PC-3 (cell line): ENCODE measurements at regions not wholly inside any gene's neighbourhood (a gene's known extent, or its start where the extent isn't known, plus 50 kb on each side); places are given as distances from the start of the nearest gene placed in this dataset.

ENCODE experiments used
- ATAC-seq: fragments of 200-7000 bp; cut with Tn5 transposase; 2 replicates; pipeline ENCODE4 v1.9.1; 2020; ENCODE audit warnings: mild to moderate bottlenecking, moderate library complexity
- BruUV-seq: library from RNA; stranded (reverse); fragments of 400-500 nt; replicated peaks from 2 replicates; lab custom pipeline; 2021; lab: Mats Ljungman, UMichigan
- CTCF ChIA-PET: fragments of 300-600 bp; sonication (Branson Sonifier 250); formaldehyde crosslinking; loops from one replicate; lab custom pipeline; 2022; ENCODE audit warnings: antibody characterized with exemption; lab: Charles Lee
- POLR2A ChIA-PET: fragments of 300-600 bp; sonication (Branson Sonifier 250); formaldehyde crosslinking; loops from one replicate; lab custom pipeline; 2022; ENCODE audit warnings: antibody characterized with exemption; ENCODE audit not compliant: unreplicated experiment; lab: Charles Lee
- DNase-seq: peaks from one replicate; pipeline ENCODE4 v3.0.0-alpha.2; 2015
- H2AFZ ChIP-seq: fragments of 300-600 bp; sonication (generic); 2 replicates; pipeline ENCODE4 v1.6.0; 2016; ENCODE audit warnings: antibody characterized with exemption, low read length
- H3F3A ChIP-seq: fragments of 300-600 bp; sonication (generic); one replicate; pipeline ENCODE4 v1.6.0; 2017; ENCODE audit warnings: antibody characterized with exemption, low read length, control low read depth, mild to moderate bottlenecking; ENCODE audit not compliant: unreplicated experiment
- H3K27ac ChIP-seq: fragments of 300-600 bp; sonication (generic); 2 replicates; pipeline ENCODE4 v1.5.1; 2016; ENCODE audit warnings: mild to moderate bottlenecking, low read length
- H3K27me3 ChIP-seq: fragments of 300-600 bp; sonication (generic); 2 replicates; pipeline ENCODE4 v1.6.1; 2016; ENCODE audit warnings: low read length, mixed read lengths
- H3K36me3 ChIP-seq: fragments of 300-600 bp; sonication (generic); 2 replicates; pipeline ENCODE4 v1.6.1; 2016; ENCODE audit warnings: low read depth, mixed run types, low read length, mixed read lengths
- H3K4me1 ChIP-seq: fragments of 300-600 bp; sonication (generic); 2 replicates; pipeline ENCODE4 v1.5.1; 2016; ENCODE audit warnings: low read length; ENCODE audit not compliant: insufficient read depth
- H3K4me2 ChIP-seq: fragments of 300-600 bp; sonication (generic); 2 replicates; pipeline ENCODE4 v1.6.0; 2016; ENCODE audit warnings: low read length
- H3K4me3 ChIP-seq: fragments of 300-600 bp; sonication (generic); 2 replicates; pipeline ENCODE4 v1.5.1; 2016; ENCODE audit warnings: mild to moderate bottlenecking, low read length, mixed read lengths
- H3K79me2 ChIP-seq: fragments of 300-600 bp; sonication (generic); 2 replicates; pipeline ENCODE4 v1.6.1; 2017; ENCODE audit warnings: low read length, mixed read lengths
- H3K9ac ChIP-seq: fragments of 300-600 bp; sonication (generic); 2 replicates; pipeline ENCODE4 v1.6.0; 2016; ENCODE audit warnings: mild to moderate bottlenecking, low read length
- H3K9me2 ChIP-seq: fragments of 300-600 bp; sonication (generic); replicated peaks from 2 replicates; pipeline ENCODE4 v1.6.1; 2016; ENCODE audit warnings: mixed run types, low read length, mixed read lengths
- H3K9me3 ChIP-seq: fragments of 300-600 bp; sonication (generic); 2 replicates; pipeline ENCODE4 v1.6.1; 2016; ENCODE audit warnings: low read length, mixed read lengths
- H4K20me1 ChIP-seq: fragments of 300-600 bp; sonication (generic); 2 replicates; pipeline ENCODE4 v1.6.1; 2016; ENCODE audit warnings: low read length, mixed read lengths
- EZH2 ChIP-seq: fragments of 300-600 bp; sonication (generic); IDR thresholded peaks from one replicate; pipeline ENCODE4 v1.6.1; 2017; ENCODE audit warnings: antibody characterized with exemption, mild to moderate bottlenecking, low read length; ENCODE audit not compliant: unreplicated experiment
- EZH2phosphoT487 ChIP-seq: fragments of 300-600 bp; sonication (generic); IDR thresholded peaks from 2 replicates; pipeline ENCODE4 v1.6.1; 2018; ENCODE audit warnings: mild to moderate bottlenecking, antibody characterized with exemption, low read length, borderline replicate concordance
- intact Hi-C: fragments of 100-400 bp; cut with micrococcal nuclease; formaldehyde crosslinking; loops from 2 replicates; pipeline ENCODE4 v1.9.0; 2023
- TF ChIP-seq, protein P1 (sequence below): fragments of 300-600 bp; sonication (generic); conservative IDR thresholded peaks from 2 replicates; pipeline ENCODE4 v1.5.1; 2017; ENCODE audit warnings: antibody characterized with exemption, low read depth, mild to moderate bottlenecking, low read length

DNA sequence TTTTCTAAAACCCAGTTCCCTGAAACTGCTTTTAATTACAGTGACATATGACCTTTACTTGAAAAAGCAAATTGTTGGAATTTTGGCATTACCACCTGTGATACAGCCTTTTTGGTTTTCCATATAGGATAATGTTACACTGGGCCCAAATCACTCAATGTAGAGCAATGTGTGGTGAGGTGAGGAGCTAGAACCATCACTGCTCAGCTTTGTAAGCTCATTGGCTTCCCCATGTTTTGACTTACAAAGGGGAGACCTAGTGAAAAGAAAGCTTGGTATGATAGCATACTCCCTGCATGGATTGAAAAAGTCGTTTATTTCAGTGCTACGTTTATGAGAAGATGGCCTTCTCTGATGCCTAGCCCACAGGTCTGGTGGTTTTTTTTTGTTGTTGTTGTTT lies 470.4 kb upstream of the EPHA7 start:
- no TSS peak for BruUV-seq
- H3K27ac ChIP-seq, result no peak overlapping the region
- H3K9ac ChIP-seq, result no peak overlapping the region
- H3K9me3 ChIP-seq, result no peaks in the 10 kb centered on the region
- no peaks in the 10 kb centered on the region for H3K4me1 ChIP-seq
- POLR2A ChIA-PET, result no interaction called here
- no peaks in the 10 kb centered on the region for H3K27me3 ChIP-seq
- ATAC-seq (no peak), DNase-seq (no peak)
- no peaks in the 10 kb centered on the region for H3K9me2 ChIP-seq
- no peak overlapping the region for H3K4me3 ChIP-seq
- H2AFZ ChIP-seq, result no peak overlapping the region
- intact Hi-C loops, result loop anchor here (10.0 kb wide), 1 partner anchor 95 kb away; no protein-coding TSS in a partner anchor
- no peaks in the 10 kb centered on the region for H3F3A ChIP-seq
- CTCF ChIA-PET, result no interaction called here
- no peaks in the 10 kb centered on the region for H4K20me1 ChIP-seq
- TF ChIP-seq, protein P1, sequence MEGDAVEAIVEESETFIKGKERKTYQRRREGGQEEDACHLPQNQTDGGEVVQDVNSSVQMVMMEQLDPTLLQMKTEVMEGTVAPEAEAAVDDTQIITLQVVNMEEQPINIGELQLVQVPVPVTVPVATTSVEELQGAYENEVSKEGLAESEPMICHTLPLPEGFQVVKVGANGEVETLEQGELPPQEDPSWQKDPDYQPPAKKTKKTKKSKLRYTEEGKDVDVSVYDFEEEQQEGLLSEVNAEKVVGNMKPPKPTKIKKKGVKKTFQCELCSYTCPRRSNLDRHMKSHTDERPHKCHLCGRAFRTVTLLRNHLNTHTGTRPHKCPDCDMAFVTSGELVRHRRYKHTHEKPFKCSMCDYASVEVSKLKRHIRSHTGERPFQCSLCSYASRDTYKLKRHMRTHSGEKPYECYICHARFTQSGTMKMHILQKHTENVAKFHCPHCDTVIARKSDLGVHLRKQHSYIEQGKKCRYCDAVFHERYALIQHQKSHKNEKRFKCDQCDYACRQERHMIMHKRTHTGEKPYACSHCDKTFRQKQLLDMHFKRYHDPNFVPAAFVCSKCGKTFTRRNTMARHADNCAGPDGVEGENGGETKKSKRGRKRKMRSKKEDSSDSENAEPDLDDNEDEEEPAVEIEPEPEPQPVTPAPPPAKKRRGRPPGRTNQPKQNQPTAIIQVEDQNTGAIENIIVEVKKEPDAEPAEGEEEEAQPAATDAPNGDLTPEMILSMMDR, result no peak
- TF ChIP-seq EZH2phosphoT487 (no peak), EZH2 (no peak)
- H3K79me2 ChIP-seq, result no peaks in the 10 kb centered on the region
- no peak overlapping the region for H3K4me2 ChIP-seq
- H3K36me3 ChIP-seq, result no peaks in the 10 kb centered on the region

DNA sequence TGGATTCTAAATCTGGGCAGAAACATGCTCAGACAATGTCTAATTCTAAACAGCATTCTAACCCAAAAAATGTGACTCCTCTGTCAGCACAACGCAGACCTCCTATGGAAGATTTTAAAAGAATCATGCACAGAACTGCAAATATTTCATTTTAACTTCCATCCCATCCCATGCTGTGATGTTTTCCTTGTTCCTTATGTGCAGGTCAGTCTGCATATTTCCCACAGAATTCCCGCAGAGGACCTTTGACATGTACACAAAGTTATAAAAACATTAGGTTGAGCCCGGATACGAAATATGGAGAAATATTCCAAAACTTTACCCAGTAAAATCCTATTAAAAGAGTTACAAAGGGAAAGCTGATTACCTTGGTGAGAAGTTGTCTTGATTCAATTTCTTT lies 467.1 kb upstream of the EPHA7 start:
- BruUV-seq, result no TSS peak
- no peaks in the 10 kb centered on the region for H3K4me1 ChIP-seq
- no peaks in the 10 kb centered on the region for H3K9me2 ChIP-seq
- DNase-seq (no peak), ATAC-seq (no peak)
- H3K27ac ChIP-seq, result no peak overlapping the region
- no peak overlapping the region for H3K4me2 ChIP-seq
- H3K79me2 ChIP-seq, result no peaks in the 10 kb centered on the region
- H3K9ac ChIP-seq, result no peak overlapping the region
- no peak overlapping the region for H2AFZ ChIP-seq
- no peaks in the 10 kb centered on the region for H3F3A ChIP-seq
- ChIA-PET POLR2A (no interaction called here), CTCF (no interaction called here)
- TF ChIP-seq EZH2, result no peak
- TF ChIP-seq, protein P1, result no peak
- no peak for TF ChIP-seq EZH2phosphoT487
- H3K36me3 ChIP-seq, result no peaks in the 10 kb centered on the region
- no peaks in the 10 kb centered on the region for H3K9me3 ChIP-seq
- H3K4me3 ChIP-seq, result no peak overlapping the region
- H4K20me1 ChIP-seq, result no peaks in the 10 kb centered on the region
- no peaks in the 10 kb centered on the region for H3K27me3 ChIP-seq
- intact Hi-C loops, result no loop called here

DNA sequence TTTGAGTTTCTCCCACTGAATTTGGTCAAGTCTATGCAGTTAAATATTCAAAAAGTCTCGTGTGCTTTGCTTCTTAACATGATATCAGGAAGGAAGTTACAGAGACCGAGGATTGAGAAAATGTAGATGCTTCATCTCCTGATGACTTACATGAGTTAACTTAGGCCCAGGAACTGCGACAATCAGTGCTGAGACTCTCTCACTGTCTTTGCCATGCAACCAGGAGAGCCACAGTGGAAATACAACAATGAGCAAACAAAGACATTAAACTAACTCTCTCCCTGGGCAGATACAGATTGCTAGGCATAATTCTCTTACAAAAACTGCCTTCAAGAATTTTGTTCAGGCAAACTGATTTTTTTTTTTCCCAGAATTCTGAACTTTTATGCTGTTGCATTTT lies 440.6 kb upstream of the EPHA7 start:
- Histone ChIP-seq H3K79me2 (no peaks in the 10 kb centered on the region), H3K9ac (no peak overlapping the region), H3K4me1 (no peaks in the 10 kb centered on the region), H3K27me3 (no peaks in the 10 kb centered on the region), H4K20me1 (no peaks in the 10 kb centered on the region), H3F3A (no peaks in the 10 kb centered on the region), H3K4me3 (no peak overlapping the region), H3K9me3 (no peaks in the 10 kb centered on the region), H2AFZ (no peak overlapping the region), H3K27ac (no peak overlapping the region), H3K4me2 (no peak overlapping the region), H3K36me3 (no peaks in the 10 kb centered on the region), H3K9me2 (no peaks in the 10 kb centered on the region)
- intact Hi-C loops, result no loop called here
- ATAC-seq (no peak), DNase-seq (no peak)
- CTCF ChIA-PET, result no interaction called here
- TF ChIP-seq EZH2 (no peak), EZH2phosphoT487 (no peak)
- TF ChIP-seq, protein P1, result no peak
- POLR2A ChIA-PET, result no interaction called here
- BruUV-seq, result no TSS peak
